Endodermal cell (in vitro differentiated cells): ENCODE measurements at regions not wholly inside any gene's neighbourhood (a gene's known extent, or its start where the extent isn't known, plus 50 kb on each side); places are given as distances from the start of the nearest gene placed in this dataset.

ENCODE experiments used
- DNase-seq: peaks from one replicate; pipeline ENCODE4 v3.0.0-alpha.2; 2017
- H3K27ac ChIP-seq: 2 replicates; pipeline ENCODE4 v1.5.1; 2013; ENCODE audit warnings: mild to moderate bottlenecking, low read depth, low read length, moderate library complexity
- H3K27me3 ChIP-seq: 2 replicates; pipeline ENCODE4 v1.6.1; 2013; ENCODE audit warnings: mild to moderate bottlenecking, low read length, moderate library complexity; ENCODE audit not compliant: insufficient read depth, control insufficient read depth, poor library complexity, severe bottlenecking
- H3K36me3 ChIP-seq: 2 replicates; pipeline ENCODE4 v1.7.0; 2013; ENCODE audit warnings: mild to moderate bottlenecking, low read length, moderate library complexity; ENCODE audit not compliant: control insufficient read depth, insufficient read depth
- H3K4me1 ChIP-seq: one replicate; pipeline ENCODE4 v1.7.0; 2013; ENCODE audit warnings: low read length; ENCODE audit not compliant: control insufficient read depth, insufficient read depth
- H3K4me3 ChIP-seq: 2 replicates; pipeline ENCODE4 v1.5.1; 2013; ENCODE audit warnings: mild to moderate bottlenecking, low read length, moderate library complexity
- H3K9ac ChIP-seq: 2 replicates; pipeline ENCODE4 v1.6.1; 2013; ENCODE audit warnings: mild to moderate bottlenecking, low read length, moderate library complexity; ENCODE audit not compliant: poor library complexity, severe bottlenecking; ENCODE audit errors: extremely low read depth
- H3K9me3 ChIP-seq: 2 replicates; pipeline ENCODE4 v1.6.1; 2013; ENCODE audit warnings: mild to moderate bottlenecking, low read length, moderate library complexity; ENCODE audit not compliant: control insufficient read depth
- H3K27ac Mint-ChIP-seq: 2 replicates; pipeline ENCODE4 v1.8.0; 2020; ENCODE audit warnings: mixed read lengths
- H3K27me3 Mint-ChIP-seq: 2 replicates; pipeline ENCODE4 v1.8.0; 2021; ENCODE audit warnings: mild to moderate bottlenecking, mixed read lengths; ENCODE audit not compliant: insufficient read depth
- H3K36me3 Mint-ChIP-seq: 2 replicates; pipeline ENCODE4 v1.8.0; 2020; ENCODE audit warnings: low read depth, mixed read lengths
- H3K4me1 Mint-ChIP-seq: 2 replicates; pipeline ENCODE4 v1.8.0; 2020; ENCODE audit warnings: mixed read lengths
- H3K4me3 Mint-ChIP-seq: 2 replicates; pipeline ENCODE4 v1.8.0; 2020; ENCODE audit warnings: mild to moderate bottlenecking, moderate library complexity, mixed read lengths
- H3K9me3 Mint-ChIP-seq: 2 replicates; pipeline ENCODE4 v1.8.0; 2020; ENCODE audit warnings: mild to moderate bottlenecking, mixed read lengths
- CTCF ChIP-seq: fragments of 200-600 bp; sonication (generic); conservative IDR thresholded peaks from 2 replicates; pipeline ENCODE4 v1.5.0; 2021; ENCODE audit warnings: antibody characterized with exemption, mild to moderate bottlenecking
- WGBS, 2 experiments: methylation state at CpG; one replicate each; pipeline versions ENCODE4 v1.1.5 to v1.1.7; 2013; ENCODE audit warnings: missing lambda C conversion rate in 2 of 2, mixed read lengths in 1 of 2; ENCODE audit not compliant: insufficient coverage in 1 of 2, insufficient read length in 1 of 2; 5-methylcytosine and 5-hydroxymethylcytosine counted together

DNA sequence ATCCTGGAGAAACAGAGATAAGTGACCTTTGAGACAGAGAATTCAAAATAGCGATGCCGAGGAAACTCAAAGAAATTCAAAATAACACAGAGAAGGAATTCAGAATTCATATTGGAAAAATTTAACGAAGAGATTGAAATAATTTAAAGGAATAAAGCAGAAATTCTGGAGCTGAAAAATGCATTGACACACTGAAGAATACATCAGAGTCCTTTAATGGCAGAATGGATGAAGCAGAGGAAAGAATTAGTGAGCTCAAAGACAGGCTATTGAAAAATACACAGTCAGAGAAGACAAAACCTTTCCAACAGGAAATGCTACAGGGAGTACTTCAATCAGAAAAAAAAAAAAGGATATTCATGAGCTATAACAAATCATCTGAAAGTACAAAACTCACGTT is 185.8 kb downstream of the PARM1 start:
- Mint-ChIP-seq H3K27me3 (no peaks in the 10 kb centered on the region), H3K4me3 (no peak overlapping the region), H3K9me3 (peaks cover 24% of the 10 kb centered on the region), H3K4me1 (peaks cover 5% of the 10 kb centered on the region), H3K27ac (no peak overlapping the region), H3K36me3 (peaks cover 36% of the 10 kb centered on the region)
- Histone ChIP-seq H3K9me3 (peaks cover 8% of the 10 kb centered on the region), H3K27me3 (no peaks in the 10 kb centered on the region), H3K36me3 (no peaks in the 10 kb centered on the region), H3K4me1 (no peaks in the 10 kb centered on the region), H3K4me3 (no peak overlapping the region), H3K9ac (no peak overlapping the region), H3K27ac (no peak overlapping the region)
- no peak for DNase-seq
- TF ChIP-seq CTCF = no peak
- WGBS, 2 experiments = 94 to 98% methylated on average over 3 of the region's 4 CpGs

DNA sequence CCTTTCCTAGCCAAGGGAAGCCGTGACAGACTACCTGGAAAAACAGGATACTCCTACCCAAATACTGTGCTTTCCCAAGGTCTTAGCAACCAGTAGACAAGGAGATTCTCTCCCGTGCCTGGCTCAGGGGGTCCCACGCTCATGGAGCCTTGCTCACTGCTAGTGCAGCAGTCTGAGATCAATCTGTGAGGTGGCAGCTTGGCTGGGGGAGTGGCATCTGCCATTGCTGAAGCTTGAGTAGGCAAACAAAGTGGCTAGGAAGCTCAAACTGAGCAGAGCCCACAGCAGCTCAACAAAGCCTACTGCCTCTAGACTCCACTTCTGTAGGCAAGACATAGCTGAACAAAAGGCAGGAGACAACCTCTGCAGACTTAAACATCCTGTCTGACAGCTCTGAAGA is 177.1 kb downstream of the PARM1 start:
- Histone ChIP-seq H3K27ac (no peak overlapping the region), H3K27me3 (no peaks in the 10 kb centered on the region), H3K36me3 (no peaks in the 10 kb centered on the region), H3K4me1 (no peaks in the 10 kb centered on the region), H3K9me3 (no peaks in the 10 kb centered on the region), H3K4me3 (no peak overlapping the region), H3K9ac (no peak overlapping the region)
- no peak for TF ChIP-seq CTCF
- 79 to 87% methylated on average over 3 of the region's 3 CpGs for WGBS, 2 experiments
- H3K4me3 Mint-ChIP-seq = no peak overlapping the region
- peaks cover 10% of the 10 kb centered on the region for H3K4me1 Mint-ChIP-seq
- H3K27me3 Mint-ChIP-seq = no peaks in the 10 kb centered on the region
- H3K27ac Mint-ChIP-seq = no peak overlapping the region
- peaks cover 17% of the 10 kb centered on the region for H3K36me3 Mint-ChIP-seq
- DNase-seq = no peak
- H3K9me3 Mint-ChIP-seq = peaks cover 27% of the 10 kb centered on the region

- H3K27ac Mint-ChIP-seq = no peak overlapping the region
- no peaks in the 10 kb centered on the region for H3K27me3 Mint-ChIP-seq
- H3K36me3 Mint-ChIP-seq = peaks cover 6% of the 10 kb centered on the region
- Histone ChIP-seq H3K4me1 (no peaks in the 10 kb centered on the region), H3K27me3 (no peaks in the 10 kb centered on the region), H3K9me3 (no peaks in the 10 kb centered on the region), H3K27ac (no peak overlapping the region), H3K4me3 (no peak overlapping the region), H3K9ac (no peak overlapping the region), H3K36me3 (no peaks in the 10 kb centered on the region)
- no peaks in the 10 kb centered on the region for H3K4me1 Mint-ChIP-seq
- H3K9me3 Mint-ChIP-seq = peaks cover 7% of the 10 kb centered on the region
- TF ChIP-seq CTCF = no peak
- H3K4me3 Mint-ChIP-seq = no peak overlapping the region
- DNase-seq = no peak
Observed at GRCh38 chr4:75107755-75108612, 175.1 kb downstream of the PARM1 start.
